A549 (cell line): ENCODE measurements at regions not wholly inside any gene's neighbourhood (a gene's known extent, or its start where the extent isn't known, plus 50 kb on each side); places are given as distances from the start of the nearest gene placed in this dataset.

Source experiments
- ATAC-seq, 2 experiments: fragments of 200-7000 bp in 1 of 2; fragments of >200 bp in 1 of 2; cut with Nextera tagmentation in 1 of 2; cut with Tn5 transposase in 1 of 2; 3 replicates each; pipeline versions ENCODE4 v1.8.0 to v1.9.1; 2018 to 2020; ENCODE audit warnings: mild to moderate bottlenecking in 1 of 2, moderate library complexity in 1 of 2
- CTCF ChIA-PET: fragments of 300-600 bp; sonication (Branson Sonifier 250); formaldehyde crosslinking; extraction: SDS; loops from one replicate; lab custom pipeline; 2021; ENCODE audit warnings: antibody characterized with exemption, inconsistent platforms; lab: Yijun Ruan, JAX
- POLR2A ChIA-PET: fragments of 350-600 bp; formaldehyde crosslinking; extraction: SDS; loops from one replicate; lab custom pipeline; 2021; ENCODE audit warnings: antibody characterized with exemption, inconsistent platforms; lab: Yijun Ruan, JAX
- DNase-seq, 2 experiments: peaks; one replicate each; pipeline versions ENCODE4 v3.0.0 to v3.0.0-alpha.2; 2011 to 2016; ENCODE audit warnings: low read depth in 1 of 2, low spot score in 1 of 2
- FAIRE-seq: peaks from 2 replicates; lab custom pipeline; 2011; peaks lifted over from hg19 to GRCh38; lab: Jason Lieb, UNC
- H3K27ac ChIP-seq, 2 experiments: fragments of >200 bp; sonication (Bioruptor Twin); formaldehyde crosslinking; 3 replicates each; pipeline ENCODE4 v1.5.1; 2016 to 2017
- H3K4me1 ChIP-seq: fragments of >200 bp; sonication (Bioruptor Twin); formaldehyde crosslinking; 3 replicates; pipeline ENCODE4 v1.6.1; 2016
- H3K4me2 ChIP-seq: fragments of >200 bp; sonication (Bioruptor Twin); formaldehyde crosslinking; 3 replicates; pipeline ENCODE4 v1.6.1; 2016
- H3K4me3 ChIP-seq: fragments of >200 bp; sonication (Bioruptor Twin); formaldehyde crosslinking; 3 replicates; pipeline ENCODE4 v1.5.1; 2016
- H3K9me3 ChIP-seq: fragments of >200 bp; sonication (Bioruptor Twin); formaldehyde crosslinking; 3 replicates; pipeline ENCODE4 v1.6.1; 2016
- ATOH8 ChIP-seq: fragments of 250-450 bp; sonication (Bioruptor Pico); IDR thresholded peaks from 2 replicates; pipeline ENCODE4 v1.5.0; 2020; ENCODE audit warnings: low read depth, mild to moderate bottlenecking, moderate library complexity
- CBX2 ChIP-seq: fragments of 200-600 bp; sonication (generic); IDR thresholded peaks from 2 replicates; pipeline ENCODE4 v1.6.1; 2016; ENCODE audit warnings: low read depth, mild to moderate bottlenecking, borderline replicate concordance
- CBX8 ChIP-seq: fragments of 200-600 bp; sonication (generic); IDR thresholded peaks from 2 replicates; pipeline ENCODE4 v1.6.1; 2016
- CTCF ChIP-seq: fragments of >200 bp; sonication (Bioruptor Twin); formaldehyde crosslinking; IDR thresholded peaks from 3 replicates; pipeline ENCODE4 v1.5.1; 2016
- EP300 ChIP-seq, 2 experiments: fragments of >200 bp; sonication (Bioruptor Twin); formaldehyde crosslinking; IDR thresholded peaks; 2 replicates in 1 of 2; 3 replicates in 1 of 2; pipeline ENCODE4 v1.6.1; 2016 to 2017
- ESRRA ChIP-seq: fragments of 150-350 bp; IDR thresholded peaks from 2 replicates; pipeline ENCODE4 v1.6.1; 2014; ENCODE audit warnings: mild to moderate bottlenecking, low read length, borderline replicate concordance
- FOXS1 ChIP-seq: fragments of 250-450 bp; sonication (Bioruptor Pico); IDR thresholded peaks from 2 replicates; pipeline ENCODE4 v1.5.0; 2020; ENCODE audit warnings: mild to moderate bottlenecking, moderate library complexity
- HEYL ChIP-seq: fragments of 250-450 bp; sonication (Bioruptor Pico); IDR thresholded peaks from 2 replicates; pipeline ENCODE4 v1.8.0; 2021; ENCODE audit warnings: mild to moderate bottlenecking, moderate library complexity
- JUN ChIP-seq, 2 experiments: fragments of >200 bp; sonication (Bioruptor Twin); formaldehyde crosslinking; IDR thresholded peaks; 2 replicates in 1 of 2; 3 replicates in 1 of 2; pipeline ENCODE4 v1.6.1; 2016 to 2017
- MAFK ChIP-seq: fragments of 450-650 bp; IDR thresholded peaks from 2 replicates; pipeline ENCODE4 v1.6.1; 2014; ENCODE audit not compliant: partially characterized antibody
- MAZ ChIP-seq: fragments of 150-350 bp; IDR thresholded peaks from 2 replicates; pipeline ENCODE4 v1.6.1; 2014; ENCODE audit warnings: antibody characterized with exemption, low read depth, low read length, borderline replicate concordance
- MYC ChIP-seq: IDR thresholded peaks from 2 replicates; pipeline ENCODE4 v1.6.1; 2012; ENCODE audit warnings: mild to moderate bottlenecking, inconsistent platforms, low read length, improper control_type of control experiment, borderline replicate concordance
- NFE2L2 ChIP-seq: fragments of 150-350 bp; conservative IDR thresholded peaks from 2 replicates; pipeline ENCODE4 v1.6.1; 2014; ENCODE audit warnings: low read length
- NPAS2 ChIP-seq: fragments of 250-450 bp; sonication (Bioruptor Pico); IDR thresholded peaks from 2 replicates; pipeline ENCODE4 v1.8.0; 2022; ENCODE audit warnings: mild to moderate bottlenecking, moderate library complexity, borderline replicate concordance
- NR3C1 ChIP-seq: fragments of >200 bp; sonication (Bioruptor Twin); formaldehyde crosslinking; IDR thresholded peaks from 3 replicates; pipeline ENCODE4 v1.6.1; 2017
- POLR2AphosphoS2 ChIP-seq: conservative IDR thresholded peaks from 2 replicates; pipeline ENCODE4 v1.6.1; 2012; ENCODE audit warnings: low read length, improper control_type of control experiment, inconsistent platforms
- RNF2 ChIP-seq: fragments of 200-600 bp; sonication (generic); IDR thresholded peaks from 2 replicates; pipeline ENCODE4 v1.6.1; 2016; ENCODE audit warnings: low read depth, mild to moderate bottlenecking, antibody characterized with exemption, moderate library complexity, borderline replicate concordance
- SMC3 ChIP-seq: fragments of >200 bp; sonication (Bioruptor Twin); formaldehyde crosslinking; IDR thresholded peaks from 3 replicates; pipeline ENCODE4 v1.6.1; 2018; ENCODE audit warnings: inconsistent platforms
- SREBF2 ChIP-seq: fragments of 450-650 bp; IDR thresholded peaks from 2 replicates; pipeline ENCODE4 v1.6.1; 2014; ENCODE audit warnings: mild to moderate bottlenecking, moderate library complexity
- TFCP2L1 ChIP-seq: fragments of 250-450 bp; sonication (Bioruptor Pico); IDR thresholded peaks from 2 replicates; pipeline ENCODE4 v1.5.0; 2021; ENCODE audit warnings: mild to moderate bottlenecking
- WGBS: methylation state at CpG from one replicate; pipeline ENCODE4 v1.1.6; 2017; ENCODE audit errors: missing lambda C conversion rate; 5-methylcytosine and 5-hydroxymethylcytosine counted together
- TF ChIP-seq, protein P1 (sequence below): IDR thresholded peaks from 2 replicates; pipeline ENCODE4 v1.6.1; 2012
- TF ChIP-seq, protein P2 (sequence below): fragments of >200 bp; sonication (Bioruptor Twin); formaldehyde crosslinking; IDR thresholded peaks from 3 replicates; pipeline ENCODE4 v1.6.1; 2016
- TF ChIP-seq, protein P3 (sequence below): fragments of 250-450 bp; sonication (Bioruptor Pico); IDR thresholded peaks from 2 replicates; pipeline ENCODE4 v1.5.0; 2021; ENCODE audit warnings: mild to moderate bottlenecking, moderate library complexity, borderline replicate concordance

- FAIRE-seq (no peak), ATAC-seq (no peak), DNase-seq (no peak)
- Histone ChIP-seq H3K4me1 (no peaks in the 10 kb centered on the region), H3K9me3 (no peaks in the 10 kb centered on the region), H3K4me2 (no peak overlapping the region), H3K27ac (no peak overlapping the region), H3K4me3 (no peak overlapping the region)
- ChIA-PET POLR2A (no interaction called here), CTCF (interaction anchor here (0.8 kb wide), 1 partner anchor 9 kb away, joined by 3 read pairs; no protein-coding TSS in a partner anchor)
- TF ChIP-seq, protein P1, sequence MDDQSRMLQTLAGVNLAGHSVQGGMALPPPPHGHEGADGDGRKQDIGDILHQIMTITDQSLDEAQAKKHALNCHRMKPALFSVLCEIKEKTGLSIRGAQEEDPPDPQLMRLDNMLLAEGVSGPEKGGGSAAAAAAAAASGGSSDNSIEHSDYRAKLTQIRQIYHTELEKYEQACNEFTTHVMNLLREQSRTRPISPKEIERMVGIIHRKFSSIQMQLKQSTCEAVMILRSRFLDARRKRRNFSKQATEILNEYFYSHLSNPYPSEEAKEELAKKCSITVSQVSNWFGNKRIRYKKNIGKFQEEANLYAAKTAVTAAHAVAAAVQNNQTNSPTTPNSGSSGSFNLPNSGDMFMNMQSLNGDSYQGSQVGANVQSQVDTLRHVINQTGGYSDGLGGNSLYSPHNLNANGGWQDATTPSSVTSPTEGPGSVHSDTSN, result no peak
- no peak for TF ChIP-seq ESRRA
- no peak for TF ChIP-seq MYC
- no peak for TF ChIP-seq CBX8
- TF ChIP-seq FOXS1, result no peak
- TF ChIP-seq ATOH8, result no peak
- no peak for TF ChIP-seq NFE2L2
- TF ChIP-seq CBX2, result no peak
- TF ChIP-seq MAFK, result no peak
- no peak for TF ChIP-seq POLR2AphosphoS2
- TF ChIP-seq, protein P2, sequence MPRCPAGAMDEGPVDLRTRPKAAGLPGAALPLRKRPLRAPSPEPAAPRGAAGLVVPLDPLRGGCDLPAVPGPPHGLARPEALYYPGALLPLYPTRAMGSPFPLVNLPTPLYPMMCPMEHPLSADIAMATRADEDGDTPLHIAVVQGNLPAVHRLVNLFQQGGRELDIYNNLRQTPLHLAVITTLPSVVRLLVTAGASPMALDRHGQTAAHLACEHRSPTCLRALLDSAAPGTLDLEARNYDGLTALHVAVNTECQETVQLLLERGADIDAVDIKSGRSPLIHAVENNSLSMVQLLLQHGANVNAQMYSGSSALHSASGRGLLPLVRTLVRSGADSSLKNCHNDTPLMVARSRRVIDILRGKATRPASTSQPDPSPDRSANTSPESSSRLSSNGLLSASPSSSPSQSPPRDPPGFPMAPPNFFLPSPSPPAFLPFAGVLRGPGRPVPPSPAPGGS, result no peak
- no peak for TF ChIP-seq RNF2
- TF ChIP-seq HEYL (CRISPR knock-in tag), result no peak
- no peak for TF ChIP-seq EP300 (IDR thresholded peaks at IDR 0.05)
- no peak for TF ChIP-seq TFCP2L1 (CRISPR knock-in tag)
- no peak for TF ChIP-seq NPAS2 (CRISPR knock-in tag)
- TF ChIP-seq, protein P3, sequence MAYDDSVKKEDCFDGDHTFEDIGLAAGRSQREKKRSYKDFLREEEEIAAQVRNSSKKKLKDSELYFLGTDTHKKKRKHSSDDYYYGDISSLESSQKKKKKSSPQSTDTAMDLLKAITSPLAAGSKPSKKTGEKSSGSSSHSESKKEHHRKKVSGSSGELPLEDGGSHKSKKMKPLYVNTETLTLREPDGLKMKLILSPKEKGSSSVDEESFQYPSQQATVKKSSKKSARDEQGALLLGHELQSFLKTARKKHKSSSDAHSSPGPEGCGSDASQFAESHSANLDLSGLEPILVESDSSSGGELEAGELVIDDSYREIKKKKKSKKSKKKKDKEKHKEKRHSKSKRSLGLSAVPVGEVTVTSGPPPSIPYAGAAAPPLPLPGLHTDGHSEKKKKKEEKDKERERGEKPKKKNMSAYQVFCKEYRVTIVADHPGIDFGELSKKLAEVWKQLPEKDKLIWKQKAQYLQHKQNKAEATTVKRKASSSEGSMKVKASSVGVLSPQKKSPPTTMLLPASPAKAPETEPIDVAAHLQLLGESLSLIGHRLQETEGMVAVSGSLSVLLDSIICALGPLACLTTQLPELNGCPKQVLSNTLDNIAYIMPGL (CRISPR knock-in tag), result no peak
- no peak for TF ChIP-seq SMC3
- TF ChIP-seq NR3C1, result no peak
- 93% methylated on average over 1 of the region's 1 CpG for WGBS
Observed at GRCh38 chr20:43857932-43858331, 56.7 kb upstream of the TOX2 start.

DNA sequence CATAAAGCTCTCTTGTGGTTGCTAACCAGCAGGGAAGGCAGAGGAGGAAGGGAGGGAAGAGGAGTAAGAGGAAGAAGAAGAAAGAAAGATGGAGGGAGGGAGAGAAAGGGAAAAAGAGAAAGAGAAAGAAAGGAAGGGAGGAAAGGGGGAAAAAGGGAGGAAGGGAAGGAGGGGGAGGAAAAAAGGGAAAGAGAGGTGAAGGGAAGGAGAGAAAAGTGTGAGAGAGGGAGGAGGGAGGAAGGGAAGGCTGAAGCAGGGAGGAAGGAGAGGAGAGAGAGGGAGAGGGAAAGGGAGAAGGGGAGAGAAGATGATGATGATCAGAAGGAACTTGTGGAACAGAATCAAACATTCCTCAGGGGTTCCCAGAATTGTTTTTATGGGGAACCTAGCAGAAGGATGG lies 57.5 kb upstream of the TOX2 start:
- DNase-seq (no peak), ATAC-seq (no peak), FAIRE-seq (no peak)
- H3K4me1 ChIP-seq, result no peaks in the 10 kb centered on the region
- H3K4me2 ChIP-seq, result no peak overlapping the region
- POLR2A ChIA-PET, result no interaction called here
- H3K9me3 ChIP-seq, result no peaks in the 10 kb centered on the region
- H3K27ac ChIP-seq, result no peak overlapping the region
- H3K4me3 ChIP-seq, result no peak overlapping the region
- TF ChIP-seq JUN (IDR thresholded peaks at IDR 0.05) (no peak), NR3C1 (no peak), NPAS2 (CRISPR knock-in tag) (no peak), CTCF (no peak), MAZ (no peak), SREBF2 (no peak)
- TF ChIP-seq, protein P2, result no peak
- CTCF ChIA-PET, result interaction anchor here (0.6 to 0.8 kb wide), 3 partner anchors 10 to 333 kb away, joined by 3 read pairs; no protein-coding TSS in a partner anchor
